Kidney epithelial cell (primary cell): ENCODE measurements at regions not wholly inside any gene's neighbourhood (a gene's known extent, or its start where the extent isn't known, plus 50 kb on each side); places are given as distances from the start of the nearest gene placed in this dataset.

ENCODE experiments used
- DNase-seq: peaks from one replicate; pipeline ENCODE4 v3.0.0-alpha.2; 2010; ENCODE audit warnings: low read depth
- H3K27me3 ChIP-seq: 2 replicates; pipeline ENCODE4 v1.6.0; 2011; ENCODE audit warnings: low read length; ENCODE audit not compliant: control insufficient read depth, insufficient read depth
- H3K36me3 ChIP-seq: 2 replicates; pipeline ENCODE4 v1.5.1; 2011; ENCODE audit warnings: low read length; ENCODE audit not compliant: control insufficient read depth, insufficient read depth
- H3K4me3 ChIP-seq: 2 replicates; pipeline ENCODE4 v1.5.1; 2011; ENCODE audit warnings: low read depth, mild to moderate bottlenecking, control low read depth, low read length
- CTCF ChIP-seq: IDR thresholded peaks from 2 replicates; pipeline ENCODE4 v1.5.1; 2011; ENCODE audit warnings: mild to moderate bottlenecking, moderate library complexity, low read length, control low read depth, inconsistent platforms; ENCODE audit not compliant: insufficient read depth, poor library complexity, severe bottlenecking

- Histone ChIP-seq H3K27me3 (no peaks in the 10 kb centered on the region), H3K4me3 (no peak overlapping the region), H3K36me3 (no peaks in the 10 kb centered on the region)
- DNase-seq = no peak
- TF ChIP-seq CTCF = no peak
Measured at GRCh38 chr4:13985837-13986236, 358.3 kb upstream of the BOD1L1 start.

- H3K4me3 ChIP-seq = no peak overlapping the region
- TF ChIP-seq CTCF = no peak
- H3K36me3 ChIP-seq = no peaks in the 10 kb centered on the region
- no peak for DNase-seq
- H3K27me3 ChIP-seq = no peaks in the 10 kb centered on the region
Measured at GRCh38 chr4:13986548-13986947, 359.0 kb upstream of the BOD1L1 start.

GRCh38 chr4:13988353-13989305 is 361.1 kb upstream of the BOD1L1 start:
- no peaks in the 10 kb centered on the region for H3K27me3 ChIP-seq
- H3K36me3 ChIP-seq = no peaks in the 10 kb centered on the region
- no peak for DNase-seq
- no peak for TF ChIP-seq CTCF
- H3K4me3 ChIP-seq = no peak overlapping the region

- no peak for TF ChIP-seq CTCF
- Histone ChIP-seq H3K36me3 (no peaks in the 10 kb centered on the region), H3K27me3 (no peaks in the 10 kb centered on the region), H3K4me3 (no peak overlapping the region)
- no peak for DNase-seq
Measured at GRCh38 chr4:13989501-13989900, 362.0 kb upstream of the BOD1L1 start.

- DNase-seq = no peak
- Histone ChIP-seq H3K4me3 (no peak overlapping the region), H3K27me3 (no peaks in the 10 kb centered on the region), H3K36me3 (no peaks in the 10 kb centered on the region)
- TF ChIP-seq CTCF = no peak
Measured at GRCh38 chr4:13990596-13991589, 363.4 kb upstream of the BOD1L1 start.
